ENCODE measurements at regions not wholly inside any gene's neighbourhood (a gene's known extent, or its start where the extent isn't known, plus 50 kb on each side); places are given as distances from the start of the nearest gene placed in this dataset.

- TF ChIP-seq CTCF (IDR thresholded peaks at IDR 0.05; ENCODE audit: insufficient read depth, low read length) = no peak
- no peak for TF ChIP-seq GABPA (IDR thresholded peaks at IDR 0.05; ENCODE audit: low read depth)
- no peak for TF ChIP-seq POLR2AphosphoS5 (IDR thresholded peaks at IDR 0.05; ENCODE audit: low read depth)
- TF ChIP-seq REST (IDR thresholded peaks at IDR 0.05; ENCODE audit: insufficient replicate concordance, low read depth) = no peak
Measured at GRCh38 chr22:49642741-49643140, 184.9 kb downstream of the BRD1 start.

Data from HL-60 (cell line).